ENCODE measurements at regions not wholly inside any gene's neighbourhood (a gene's known extent, or its start where the extent isn't known, plus 50 kb on each side); places are given as distances from the start of the nearest gene placed in this dataset.

DNA sequence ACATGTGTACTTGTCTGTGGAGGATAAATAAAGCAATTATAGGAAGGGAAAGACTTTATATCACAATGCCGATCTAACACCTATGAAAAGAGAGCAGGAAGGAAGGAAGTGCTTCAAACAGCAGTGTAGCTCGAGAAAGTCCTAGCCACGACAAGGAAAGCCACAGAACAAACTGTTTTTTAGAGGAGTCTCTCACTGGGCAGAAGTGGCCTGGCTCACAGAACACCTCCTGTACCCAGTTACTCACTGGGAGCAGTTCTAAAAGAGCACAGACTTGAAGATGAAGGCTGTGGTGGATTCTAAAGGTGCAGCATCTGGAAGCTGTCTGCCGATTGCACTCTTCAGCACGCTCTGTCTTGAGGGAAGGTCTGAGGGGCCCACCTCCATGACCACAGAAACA, 248.8 kb upstream of the ATP11B start:
- TF ChIP-seq, protein P1, sequence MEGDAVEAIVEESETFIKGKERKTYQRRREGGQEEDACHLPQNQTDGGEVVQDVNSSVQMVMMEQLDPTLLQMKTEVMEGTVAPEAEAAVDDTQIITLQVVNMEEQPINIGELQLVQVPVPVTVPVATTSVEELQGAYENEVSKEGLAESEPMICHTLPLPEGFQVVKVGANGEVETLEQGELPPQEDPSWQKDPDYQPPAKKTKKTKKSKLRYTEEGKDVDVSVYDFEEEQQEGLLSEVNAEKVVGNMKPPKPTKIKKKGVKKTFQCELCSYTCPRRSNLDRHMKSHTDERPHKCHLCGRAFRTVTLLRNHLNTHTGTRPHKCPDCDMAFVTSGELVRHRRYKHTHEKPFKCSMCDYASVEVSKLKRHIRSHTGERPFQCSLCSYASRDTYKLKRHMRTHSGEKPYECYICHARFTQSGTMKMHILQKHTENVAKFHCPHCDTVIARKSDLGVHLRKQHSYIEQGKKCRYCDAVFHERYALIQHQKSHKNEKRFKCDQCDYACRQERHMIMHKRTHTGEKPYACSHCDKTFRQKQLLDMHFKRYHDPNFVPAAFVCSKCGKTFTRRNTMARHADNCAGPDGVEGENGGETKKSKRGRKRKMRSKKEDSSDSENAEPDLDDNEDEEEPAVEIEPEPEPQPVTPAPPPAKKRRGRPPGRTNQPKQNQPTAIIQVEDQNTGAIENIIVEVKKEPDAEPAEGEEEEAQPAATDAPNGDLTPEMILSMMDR (conservative IDR thresholded peaks at IDR 0.05) = no peak
- no peak for TF ChIP-seq ZFX (IDR thresholded peaks at IDR 0.05)

Measured in C4-2B (cell line).